ENCODE measurements at regions not wholly inside any gene's neighbourhood (a gene's known extent, or its start where the extent isn't known, plus 50 kb on each side); places are given as distances from the start of the nearest gene placed in this dataset.

GRCh38 chr7:25900245-25900644 is 251.8 kb upstream of the NFE2L3 start:
- no peak for DNase-seq (ENCODE audit: low read depth)

DNA sequence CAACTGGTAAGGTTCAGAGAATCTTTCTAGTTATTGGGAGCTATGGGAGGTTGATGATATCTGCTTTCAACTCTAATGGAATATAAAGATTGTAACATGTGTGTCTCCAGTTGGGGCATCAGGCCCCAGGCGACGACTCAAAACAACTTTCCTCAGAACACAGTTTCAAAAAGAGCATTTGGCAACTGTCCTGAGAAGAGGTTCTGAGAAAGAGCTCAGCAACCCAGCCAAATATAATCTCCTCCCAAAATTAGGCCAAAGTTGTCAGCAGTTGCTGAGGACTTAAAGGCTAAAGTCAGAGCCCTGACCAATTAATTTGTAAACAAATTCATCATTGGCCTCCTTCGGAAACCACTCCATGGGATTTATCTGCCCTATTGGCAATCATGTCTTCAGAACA is 251.1 kb upstream of the NFE2L3 start:
- no peak for DNase-seq (ENCODE audit: low read depth)

DNA sequence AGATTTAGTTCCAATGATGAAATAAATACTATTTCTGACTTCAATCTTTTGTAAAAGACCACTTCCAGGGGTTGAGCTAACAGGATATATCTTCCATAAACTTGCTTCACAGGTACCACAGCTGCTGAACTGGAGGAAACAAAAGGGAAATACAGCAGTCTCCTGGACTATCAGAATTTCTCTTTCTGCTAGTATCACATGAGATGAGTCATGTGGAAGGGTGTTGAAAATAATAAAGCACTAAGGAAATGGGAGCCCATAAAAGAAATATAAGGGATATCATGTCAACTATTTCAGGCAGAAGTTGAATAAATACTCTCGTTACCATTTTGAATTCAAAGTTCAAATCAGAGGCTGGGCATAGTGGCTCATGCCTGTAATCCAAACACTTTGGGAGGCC is 250.3 kb upstream of the NFE2L3 start:
- no peak for DNase-seq (ENCODE audit: low read depth)

- DNase-seq (ENCODE audit: low read depth): no peak
Measured at GRCh38 chr7:25906003-25906402, 246.0 kb upstream of the NFE2L3 start.

DNA sequence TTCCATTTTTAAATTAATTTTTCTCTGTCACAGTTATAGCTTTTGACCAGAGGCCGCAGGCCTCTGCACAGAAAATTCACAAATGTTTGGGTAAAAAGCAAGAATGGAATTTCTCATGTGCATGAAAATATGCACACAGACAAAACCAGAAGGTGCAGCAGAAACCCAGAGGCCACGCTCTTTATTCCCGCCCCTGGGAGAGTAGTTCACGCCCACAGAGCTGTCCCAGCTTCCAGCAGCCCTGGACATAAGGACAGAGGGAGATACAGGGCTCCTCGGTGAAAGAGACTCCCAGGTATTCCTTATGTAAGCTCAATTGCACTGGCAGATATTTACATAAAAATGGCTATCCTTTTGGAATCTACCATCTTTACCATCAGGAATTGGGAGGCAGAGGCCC is 245.2 kb upstream of the NFE2L3 start:
- no peak for DNase-seq (ENCODE audit: low read depth)

- no peak for DNase-seq (ENCODE audit: low read depth)
Measured at GRCh38 chr7:25907214-25907613, 244.8 kb upstream of the NFE2L3 start.

- no peak for DNase-seq (ENCODE audit: low read depth)
Measured at GRCh38 chr7:25907731-25908130, 244.3 kb upstream of the NFE2L3 start.

- DNase-seq (ENCODE audit: low read depth): no peak
Measured at GRCh38 chr7:25908154-25908949, 243.6 kb upstream of the NFE2L3 start.

GRCh38 chr7:25911738-25912607 is 240.0 kb upstream of the NFE2L3 start:
- DNase-seq (ENCODE audit: low read depth): no peak

GRCh38 chr7:25913598-25914224 is 238.3 kb upstream of the NFE2L3 start:
- DNase-seq (ENCODE audit: low read depth): no peak

- DNase-seq (ENCODE audit: low read depth): no peak
Measured at GRCh38 chr7:25918731-25919130, 233.3 kb upstream of the NFE2L3 start.

- no peak for DNase-seq (ENCODE audit: low read depth)
Measured at GRCh38 chr7:25922296-25922695, 229.7 kb upstream of the NFE2L3 start.

DNA sequence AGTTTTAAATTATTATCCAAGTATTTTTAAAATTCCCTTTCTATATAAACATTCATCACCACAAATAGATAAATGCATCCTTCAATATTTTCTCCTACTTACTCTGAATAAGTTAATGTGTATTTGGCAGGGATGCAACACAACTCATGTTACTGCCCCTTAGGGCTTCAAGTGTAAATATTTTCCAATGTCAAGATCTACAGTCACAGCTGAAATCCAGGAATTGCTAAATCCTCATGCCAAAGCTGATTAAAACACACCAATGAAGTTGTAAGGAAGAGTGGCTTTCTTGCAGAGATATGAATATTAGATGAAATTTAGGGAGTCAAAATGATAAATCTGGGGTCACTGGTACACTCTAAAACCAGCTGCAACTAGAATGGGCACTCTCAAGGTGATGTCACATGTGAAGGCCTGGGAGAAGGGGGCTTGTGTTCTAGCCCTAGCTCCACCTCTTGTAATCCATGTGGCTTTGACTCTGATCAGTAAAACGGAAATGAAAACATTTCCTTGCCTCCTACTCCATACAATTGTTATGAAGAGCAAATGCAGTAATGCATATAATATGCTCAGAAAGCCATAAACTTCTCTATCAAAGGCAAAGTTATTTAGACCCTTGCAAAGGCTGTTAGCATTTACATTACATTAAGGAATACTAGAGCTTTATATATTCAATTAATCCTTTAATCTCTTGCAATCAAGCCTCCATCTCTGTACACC is 228.1 kb upstream of the NFE2L3 start:
- no peak for DNase-seq (ENCODE audit: low read depth)

GRCh38 chr7:25926009-25926408 is 226.0 kb upstream of the NFE2L3 start:
- no peak for DNase-seq (ENCODE audit: low read depth)

GRCh38 chr7:25926451-25926850 is 225.5 kb upstream of the NFE2L3 start:
- DNase-seq (ENCODE audit: low read depth): no peak

- DNase-seq (ENCODE audit: low read depth): no peak
Measured at GRCh38 chr7:25926891-25927625, 224.9 kb upstream of the NFE2L3 start.

DNA sequence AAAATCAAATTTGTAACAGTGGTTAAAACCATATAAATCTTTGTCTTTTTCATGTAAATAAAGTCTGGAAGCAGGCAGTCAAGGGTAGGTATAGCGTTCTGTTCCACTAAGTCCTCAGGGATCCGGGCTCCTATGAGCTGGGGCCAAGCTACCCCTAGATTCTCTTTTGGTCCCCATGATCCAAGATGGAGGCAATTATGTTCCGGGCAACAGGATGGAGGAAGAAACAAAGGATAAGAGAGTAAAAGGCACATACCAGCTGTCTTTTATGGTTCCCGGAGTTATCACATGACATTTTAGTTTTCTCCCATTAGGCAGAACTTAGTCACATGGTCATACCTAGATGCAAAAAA is 224.4 kb upstream of the NFE2L3 start:
- no peak for DNase-seq (ENCODE audit: low read depth)

DNA sequence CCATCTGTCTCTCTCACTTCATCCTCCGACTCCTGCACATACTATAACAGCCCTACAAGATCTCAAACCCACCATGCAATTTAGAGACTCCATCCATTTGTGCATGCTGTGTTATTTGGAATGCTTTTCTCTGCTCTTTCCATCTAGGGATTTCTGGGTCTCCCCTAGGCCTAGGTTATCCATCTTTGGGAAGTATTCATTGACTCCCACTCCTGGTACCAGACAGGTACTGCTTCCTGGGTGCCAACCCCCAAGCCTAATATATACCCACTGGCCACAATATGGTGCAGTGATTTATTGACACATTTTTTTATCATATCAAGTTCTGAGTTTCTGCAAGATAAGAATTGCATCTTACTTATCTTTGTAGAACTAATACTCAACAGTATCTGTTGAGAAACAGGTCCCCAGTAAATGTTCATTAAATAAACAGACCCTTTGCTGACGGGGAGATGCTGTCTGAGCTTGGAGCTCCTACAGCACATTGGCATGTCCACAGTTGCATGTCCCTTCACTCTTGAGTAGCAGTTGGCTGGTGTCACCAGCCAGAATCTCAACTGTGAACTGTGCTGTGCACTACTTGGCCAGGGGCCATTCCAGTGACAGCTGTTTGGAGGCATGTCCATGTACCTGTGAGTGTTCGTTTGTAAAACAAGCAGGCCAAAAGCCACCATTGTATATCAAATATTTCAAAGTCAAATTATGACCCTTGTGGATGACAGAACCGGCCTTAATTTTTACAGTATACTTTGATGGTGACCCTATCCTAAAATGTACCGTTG is 223.3 kb upstream of the NFE2L3 start:
- DNase-seq (ENCODE audit: low read depth): no peak

DNA sequence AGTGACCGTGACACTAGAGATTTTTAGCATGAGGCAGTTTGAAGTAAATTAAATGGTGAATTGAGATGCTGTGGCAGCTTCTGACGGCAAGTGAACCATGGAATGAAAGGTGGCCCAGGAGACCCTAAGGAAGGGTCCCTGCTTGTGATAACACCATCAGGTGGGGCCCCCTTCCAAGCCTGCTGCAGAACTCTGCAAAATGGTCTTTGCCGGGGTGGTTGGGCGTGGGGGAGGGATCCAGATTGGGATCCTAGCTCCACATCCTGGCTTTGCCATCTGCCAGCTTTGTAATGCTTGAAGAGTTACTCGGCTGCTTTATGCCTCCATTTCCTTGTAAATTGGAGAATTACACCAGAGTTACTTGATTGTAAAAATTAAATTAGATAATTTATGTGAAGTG is 222.6 kb upstream of the NFE2L3 start:
- no peak for DNase-seq (ENCODE audit: low read depth)

DNA sequence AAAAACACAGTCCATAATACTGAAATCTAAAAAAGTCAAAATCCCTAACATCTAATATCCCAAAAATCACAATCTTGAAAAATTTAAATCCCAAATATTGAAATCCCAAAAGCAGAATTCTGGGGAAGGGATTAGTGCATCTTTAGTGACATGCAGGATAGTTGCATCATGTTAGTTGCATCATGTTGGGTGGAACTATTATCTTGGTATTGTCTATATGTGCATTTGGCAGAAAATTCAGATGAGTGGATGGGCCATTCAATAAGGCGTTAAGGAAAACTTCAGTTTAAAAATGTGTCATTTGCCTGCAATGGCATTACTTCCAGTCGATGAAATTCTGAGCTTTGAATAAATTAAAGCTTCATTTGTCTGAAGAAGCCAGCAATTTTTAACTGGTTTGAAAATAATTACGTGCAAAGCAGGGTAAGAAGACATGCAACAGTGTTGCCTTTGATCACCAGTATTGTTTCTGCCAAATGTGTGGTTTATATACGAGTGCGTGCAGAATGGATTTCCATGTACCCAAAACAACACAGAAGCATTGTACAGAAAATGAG is 221.4 kb upstream of the NFE2L3 start:
- no peak for DNase-seq (ENCODE audit: low read depth)
